Fibroblast of the conjunctiva (primary cell): ENCODE measurements at regions not wholly inside any gene's neighbourhood (a gene's known extent, or its start where the extent isn't known, plus 50 kb on each side); places are given as distances from the start of the nearest gene placed in this dataset.

Source experiments
- DNase-seq: peaks from one replicate; pipeline ENCODE4 v3.0.0-alpha.2; 2010; ENCODE audit warnings: low read depth

DNA sequence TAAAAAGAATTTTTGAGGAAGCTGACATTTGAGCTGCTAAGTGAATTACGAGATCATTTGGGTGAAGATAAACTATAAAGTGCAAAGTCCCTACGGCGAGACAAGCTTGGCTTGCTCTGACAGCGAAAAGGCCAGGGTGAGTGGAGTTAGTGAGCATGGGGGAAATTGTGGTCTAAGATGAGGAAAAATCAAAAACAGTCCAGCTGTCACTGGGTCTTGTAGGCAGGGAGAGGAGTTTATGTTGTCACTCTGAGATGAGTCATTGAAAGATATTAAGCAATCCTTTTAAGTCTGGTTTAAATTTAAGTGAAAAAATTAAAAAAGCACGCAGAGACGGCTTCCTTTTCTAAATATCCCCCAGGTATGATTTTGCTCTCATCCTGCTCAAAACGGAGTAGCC lies 601.9 kb downstream of the MRPL39 start:
- peak; percentile 4 for DNase-seq

DNA sequence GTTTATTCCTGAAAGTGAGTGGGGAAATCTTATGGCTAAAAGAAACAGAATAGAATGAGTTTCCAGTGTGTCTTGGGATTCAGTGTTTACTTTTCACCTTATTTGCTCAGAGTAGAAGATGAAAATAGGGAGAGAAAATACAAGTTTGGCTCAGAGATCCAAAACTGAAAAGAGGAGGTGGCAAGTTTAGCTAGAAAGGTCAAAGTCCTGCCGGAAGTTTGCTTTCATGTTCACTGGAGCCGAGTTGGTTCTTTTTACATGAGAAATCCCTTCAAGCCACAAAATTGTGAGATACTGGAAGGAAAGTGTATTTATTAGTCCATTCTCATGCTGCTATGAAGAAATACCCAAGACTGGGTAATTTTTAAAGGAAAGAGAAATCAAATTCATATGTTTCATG lies 604.6 kb downstream of the MRPL39 start:
- no peak for DNase-seq

DNA sequence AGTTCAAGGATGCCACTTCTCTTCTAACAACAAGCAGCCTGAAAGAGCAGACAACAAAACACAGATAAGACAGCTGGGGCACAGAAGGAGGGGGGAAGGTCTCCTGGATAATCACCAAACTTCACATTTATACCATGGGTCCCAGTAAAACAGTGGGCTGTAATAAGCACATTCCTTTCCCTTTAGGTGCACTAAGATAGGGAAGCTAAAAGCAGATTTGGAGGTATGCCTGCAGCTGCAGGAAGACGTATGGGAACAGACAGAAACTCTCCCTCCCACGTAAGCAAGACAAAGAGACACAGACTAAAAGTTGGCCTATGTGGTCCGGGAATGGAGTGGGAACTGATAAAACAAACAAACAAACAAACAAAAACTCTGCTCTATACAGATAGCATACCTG lies 612.1 kb downstream of the MRPL39 start:
- DNase-seq: no peak

DNA sequence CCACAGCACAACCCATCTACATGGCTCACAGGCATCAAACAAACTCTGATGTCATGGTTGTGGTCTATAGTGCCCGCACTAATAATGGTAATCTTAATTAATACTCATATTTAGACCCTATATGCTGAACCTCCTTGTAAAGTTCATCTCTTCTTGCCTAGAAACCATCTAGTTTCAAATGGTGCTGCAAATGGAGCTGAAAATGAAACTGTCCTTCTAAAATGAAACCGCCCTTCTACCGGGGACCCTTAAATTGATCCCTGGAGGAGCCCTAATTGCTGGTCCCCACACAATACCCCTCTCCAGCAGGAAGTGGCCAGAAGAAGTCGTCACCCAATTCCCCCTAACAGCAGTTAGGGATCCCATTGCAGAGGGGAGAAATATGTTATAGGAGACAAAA lies 612.6 kb downstream of the MRPL39 start:
- DNase-seq: no peak

DNA sequence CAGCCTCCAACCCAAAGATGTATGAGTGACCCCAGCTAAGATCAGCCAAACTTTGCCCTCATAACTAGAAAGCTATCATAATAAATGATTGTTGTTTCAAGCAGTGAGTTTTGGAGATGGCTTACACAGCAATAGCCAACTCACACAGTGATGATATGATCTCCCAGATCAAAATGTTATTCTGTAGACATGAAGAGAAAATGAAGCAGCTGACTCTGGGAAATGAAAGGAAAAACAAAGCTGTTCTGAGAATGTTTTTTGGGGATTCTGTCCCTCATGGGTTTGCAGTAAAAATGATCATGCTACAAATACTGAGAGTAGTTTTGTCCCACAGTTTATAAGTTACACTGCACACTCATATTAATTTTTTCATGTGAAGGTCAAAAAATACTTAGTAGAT lies 617.8 kb downstream of the MRPL39 start:
- DNase-seq: no peak

DNA sequence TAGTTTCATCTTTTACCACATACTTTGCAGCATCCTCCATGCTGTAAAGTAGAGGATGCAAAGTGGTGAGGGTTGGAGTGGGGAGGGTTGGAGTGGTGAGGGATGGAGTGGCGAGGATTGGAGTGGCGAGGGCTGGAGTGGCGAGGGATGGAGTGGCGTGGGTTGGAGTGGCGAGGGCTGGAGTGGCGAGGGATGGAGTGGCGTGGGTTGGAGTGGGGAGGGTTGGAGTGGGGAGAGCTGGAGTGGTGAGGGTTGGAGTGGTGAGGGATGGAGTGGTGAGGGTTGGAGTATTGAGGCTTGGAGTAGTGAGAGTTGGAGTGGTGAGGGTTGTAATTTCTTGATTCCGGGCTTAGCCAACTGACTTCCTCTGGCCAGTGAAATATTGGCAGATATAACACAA lies 618.3 kb downstream of the MRPL39 start:
- DNase-seq: no peak

DNA sequence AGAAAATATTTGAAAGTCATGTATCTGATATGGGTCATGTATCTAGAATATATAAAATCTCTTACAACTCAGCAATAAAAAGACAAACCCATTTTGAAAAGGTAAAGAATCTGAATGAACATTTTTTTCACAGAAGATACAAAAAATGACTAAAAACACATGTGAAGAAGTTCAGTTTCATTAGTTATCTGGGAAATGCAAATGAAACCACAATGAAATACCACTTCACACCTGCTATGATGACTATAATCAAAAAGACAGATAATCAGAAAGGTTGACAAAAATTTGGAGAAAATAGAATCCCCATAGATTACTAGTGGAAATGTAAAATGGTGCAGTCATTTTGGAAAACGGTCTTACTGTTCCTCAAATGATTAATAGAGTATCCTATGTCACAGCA lies 631.0 kb downstream of the MRPL39 start:
- no peak for DNase-seq

DNA sequence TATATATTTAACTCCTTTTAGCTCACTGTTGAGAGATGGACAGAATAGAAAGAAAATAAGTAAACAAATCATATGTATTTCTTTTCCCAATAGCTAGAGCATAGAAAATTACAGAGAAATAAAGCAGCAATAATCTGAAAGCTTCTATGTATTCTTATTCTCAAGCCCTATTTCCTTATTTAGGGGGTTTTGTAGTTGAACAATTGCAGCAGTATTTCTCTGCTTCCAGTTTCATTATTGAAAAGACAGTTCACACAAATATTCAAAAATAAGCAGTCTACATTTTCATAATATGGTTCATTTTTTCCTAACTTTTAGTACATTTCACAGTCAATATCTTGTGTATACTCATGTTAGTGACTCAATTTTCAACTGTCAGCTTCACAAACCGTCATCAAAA lies 638.2 kb downstream of the MRPL39 start:
- DNase-seq: no peak

DNA sequence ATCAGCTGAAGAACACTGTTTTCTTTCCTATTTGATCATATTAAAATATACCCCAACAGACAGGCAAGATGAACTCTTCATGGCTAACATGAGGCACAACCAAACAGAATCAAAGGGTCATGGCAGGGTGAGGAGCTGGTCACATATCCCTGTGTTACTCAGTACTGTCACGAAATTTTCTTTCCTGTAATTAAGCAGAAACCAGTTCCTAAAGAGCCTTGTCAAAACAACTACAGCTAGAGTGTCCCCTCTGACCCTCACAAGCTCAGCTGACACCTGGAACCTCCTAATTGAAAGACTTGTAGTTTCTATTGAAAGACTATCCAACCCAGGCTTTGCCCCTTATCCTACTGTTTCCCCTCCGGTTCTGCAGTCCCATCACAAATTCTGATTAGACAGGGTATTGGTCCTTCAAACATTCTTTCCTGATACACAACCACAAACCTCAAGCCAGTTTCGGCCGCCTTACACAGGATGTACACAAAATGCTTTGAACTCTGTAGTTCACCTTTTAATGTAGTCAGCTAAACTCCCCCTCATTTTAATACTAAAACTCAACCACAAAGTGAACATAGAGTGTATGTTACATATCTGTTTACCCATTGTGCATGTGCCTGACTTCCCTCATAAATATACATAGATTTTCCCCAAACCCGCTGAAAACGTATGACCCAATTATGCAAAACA lies 651.9 kb downstream of the MRPL39 start:
- DNase-seq: no peak

DNA sequence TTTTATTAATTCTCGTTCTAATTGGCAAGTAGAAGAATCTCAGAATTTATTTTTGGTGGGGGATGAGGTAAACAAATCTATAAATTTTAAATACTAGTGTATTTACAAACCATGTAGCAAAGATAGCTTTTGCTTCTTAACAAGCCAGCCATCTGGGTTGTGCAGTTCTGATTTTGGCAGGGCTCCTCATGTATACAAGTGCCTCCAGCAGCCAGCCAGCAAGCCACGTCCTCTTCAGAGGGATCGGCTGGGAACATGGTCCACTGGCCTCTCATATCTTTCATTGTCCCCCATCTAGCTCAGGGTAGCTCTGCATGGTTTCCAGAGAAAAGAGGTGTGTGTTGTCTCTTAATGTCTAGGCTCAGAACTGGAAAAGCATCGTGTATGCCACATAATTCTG lies 659.1 kb downstream of the MRPL39 start:
- no peak for DNase-seq

DNA sequence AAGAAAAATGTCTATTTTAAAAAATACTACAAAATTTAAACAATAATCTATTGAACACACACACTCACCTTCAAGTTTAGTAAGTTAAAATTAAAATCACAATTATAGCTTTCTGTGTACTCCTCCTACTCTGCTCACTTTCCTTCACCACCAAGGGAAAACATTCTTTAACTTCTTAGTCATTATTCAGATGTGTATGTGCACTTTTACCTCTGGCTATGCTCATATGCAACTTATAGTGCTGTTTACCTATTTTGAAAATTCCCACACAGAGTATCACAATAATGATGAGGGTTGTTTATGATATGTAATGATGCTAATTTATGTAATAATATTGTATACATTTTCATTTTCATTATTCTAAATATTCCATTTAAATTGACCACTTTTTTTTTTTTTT lies 661.4 kb downstream of the MRPL39 start:
- DNase-seq: no peak

DNA sequence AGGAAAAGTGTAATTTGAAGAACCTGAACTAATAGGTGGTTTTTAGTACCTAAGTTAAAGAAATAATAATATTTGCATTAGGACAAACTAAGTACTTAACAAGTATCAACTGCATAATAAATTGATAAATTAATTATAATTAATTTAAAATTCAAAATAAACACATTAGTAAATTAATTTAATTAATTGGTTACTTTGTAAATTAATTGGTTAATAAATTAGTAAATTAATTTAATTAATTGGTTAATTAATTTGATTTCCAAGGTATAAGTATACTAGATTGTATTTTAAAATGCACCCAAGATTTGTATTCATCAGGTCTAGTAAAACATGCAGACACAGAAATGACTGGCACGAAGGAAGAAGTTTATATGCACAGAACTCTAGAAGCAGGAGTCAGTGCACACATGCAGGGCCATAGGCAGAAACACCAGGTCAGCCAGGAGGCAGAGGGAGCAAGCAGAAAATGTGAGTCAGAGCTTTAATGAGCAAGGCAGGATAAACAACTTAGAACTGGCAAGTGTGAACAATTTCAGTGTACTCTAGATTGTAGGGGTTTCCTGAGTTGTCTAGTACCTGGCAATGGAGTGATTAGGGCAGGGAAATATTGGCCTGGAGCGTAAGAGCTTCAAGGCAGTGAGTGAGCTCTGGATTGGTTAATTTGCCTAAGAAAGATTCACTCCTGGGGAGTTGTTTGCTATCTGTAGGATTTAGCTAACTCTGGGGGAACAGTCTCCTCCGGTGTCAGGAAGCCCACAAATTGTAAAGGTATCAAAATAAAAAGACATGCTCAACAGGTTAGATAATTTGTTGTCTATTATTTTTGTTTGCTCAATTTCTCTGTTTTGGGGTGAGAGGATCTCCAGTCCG lies 665.7 kb downstream of the MRPL39 start:
- no peak for DNase-seq

DNA sequence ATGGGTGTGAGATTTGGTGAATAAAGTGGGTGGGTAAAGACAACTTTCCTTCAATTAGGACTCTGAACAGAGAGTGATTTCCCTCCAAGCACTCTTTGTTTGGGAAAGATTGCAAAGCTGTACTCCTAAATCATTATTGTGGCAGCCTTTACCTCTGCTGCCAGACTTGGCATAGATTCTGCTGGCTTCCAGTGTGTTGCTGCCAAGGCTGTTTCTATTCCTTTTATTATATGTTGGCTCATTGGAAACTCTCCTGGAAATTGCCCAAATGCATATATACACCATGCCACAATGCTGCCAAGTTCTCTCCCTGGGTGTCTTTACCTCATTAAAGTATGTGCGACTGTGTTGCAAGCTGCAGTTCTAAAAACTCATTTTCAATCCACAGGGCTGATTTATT lies 668.0 kb downstream of the MRPL39 start:
- DNase-seq: no peak

DNA sequence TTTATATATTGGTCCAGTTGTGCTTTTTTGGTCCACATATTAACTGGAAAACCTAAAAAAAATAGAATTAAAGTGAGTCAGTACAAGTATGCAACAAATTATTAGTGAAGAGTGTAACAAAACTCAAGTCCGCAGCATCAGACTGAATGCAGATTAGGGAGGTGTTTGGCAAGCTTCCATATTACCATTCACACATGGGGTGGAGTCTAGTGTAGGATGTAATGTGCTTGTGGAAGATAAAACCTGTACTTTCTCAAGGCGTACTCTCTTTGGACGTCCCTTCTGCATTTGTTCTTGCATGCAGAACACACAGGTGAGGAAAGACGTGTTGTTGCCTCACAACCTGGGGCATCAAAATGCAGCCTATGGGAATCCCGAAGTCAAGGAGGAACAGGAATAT lies 668.7 kb downstream of the MRPL39 start:
- DNase-seq: no peak

DNA sequence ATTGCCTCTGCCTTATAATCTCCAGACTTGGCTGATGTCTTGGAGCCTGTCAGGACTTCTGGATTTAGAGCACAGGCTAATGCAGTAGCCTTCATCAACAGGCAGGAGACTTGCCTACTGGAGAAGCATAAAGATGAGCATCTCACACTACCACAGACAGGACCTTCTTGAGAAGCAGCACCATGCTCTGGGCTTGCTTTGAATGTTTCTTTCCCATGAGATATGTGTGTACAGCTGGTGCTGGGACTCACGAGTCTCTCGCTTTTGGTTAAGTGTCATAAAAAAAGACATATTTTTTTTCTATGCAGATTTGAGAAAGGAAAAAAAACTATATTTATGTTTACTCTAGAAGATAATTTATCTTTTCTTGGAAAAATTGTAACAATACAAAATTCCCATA lies 671.3 kb downstream of the MRPL39 start:
- no peak for DNase-seq

DNA sequence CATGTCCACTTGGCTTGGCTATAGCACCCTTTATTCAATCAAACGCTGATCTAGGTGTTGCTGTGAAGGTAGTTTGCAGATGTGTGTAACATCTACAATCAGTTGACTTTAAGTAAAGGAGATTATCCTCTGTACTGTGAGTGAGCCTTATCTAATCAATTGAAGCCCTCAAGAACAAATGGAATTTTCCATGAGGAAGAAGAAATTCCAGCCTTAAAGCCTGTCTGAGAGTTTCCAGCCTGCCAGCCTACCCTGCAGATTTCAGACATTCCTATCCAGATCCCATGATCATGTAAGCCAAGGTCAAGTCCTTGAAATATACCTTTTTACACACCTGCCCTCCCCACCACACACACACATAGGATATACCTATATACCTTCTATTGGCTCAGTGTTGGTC lies 696.7 kb downstream of the MRPL39 start:
- no peak for DNase-seq

DNA sequence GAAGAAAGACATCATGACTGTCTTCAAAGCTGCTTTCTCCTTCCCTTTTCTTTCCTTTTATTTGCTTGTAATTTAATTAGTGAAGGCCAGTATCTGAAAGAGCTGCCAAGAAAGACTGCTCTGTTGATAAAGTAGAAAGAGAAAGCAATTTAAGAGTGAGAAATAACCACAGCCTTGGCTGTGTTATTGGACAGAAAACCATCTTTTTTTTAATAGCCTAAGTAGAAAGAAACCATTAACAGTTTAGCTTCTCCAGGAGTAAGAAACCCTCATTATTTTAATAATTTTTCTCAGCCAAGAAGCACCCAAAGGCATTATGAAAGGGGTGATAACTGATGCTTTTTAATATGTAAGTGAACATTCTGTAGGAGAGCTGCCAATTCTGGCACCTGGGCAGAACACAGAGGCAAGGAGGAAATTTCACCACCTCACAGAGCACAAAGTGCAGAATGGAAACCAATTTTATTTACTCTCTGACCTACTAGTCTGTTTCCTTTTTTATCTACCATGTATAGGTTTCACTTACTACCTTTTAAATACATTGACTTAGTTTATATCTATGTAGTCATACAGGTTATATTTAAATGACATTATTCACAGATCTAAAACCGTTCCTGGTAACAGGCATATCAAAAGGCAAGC lies 703.2 kb downstream of the MRPL39 start:
- DNase-seq: no peak

DNA sequence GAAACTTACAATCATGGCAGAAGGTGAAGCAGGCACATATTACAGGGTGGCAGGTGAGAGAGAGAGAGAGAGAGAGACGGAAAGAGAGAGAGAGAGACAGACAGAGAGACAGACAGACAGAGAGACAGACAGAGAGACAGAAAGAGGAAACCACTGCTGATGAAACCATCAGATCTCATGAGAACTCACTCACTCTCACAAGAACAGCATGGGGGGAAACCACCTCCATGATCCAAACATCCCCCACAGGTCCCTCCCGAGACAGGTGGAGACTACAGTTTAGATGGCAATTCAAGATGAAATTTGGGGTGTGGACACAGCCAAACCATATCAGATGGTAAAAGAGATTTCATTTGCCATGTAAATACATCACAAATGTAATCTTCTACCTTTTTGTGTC lies 708.1 kb downstream of the MRPL39 start:
- no peak for DNase-seq

DNA sequence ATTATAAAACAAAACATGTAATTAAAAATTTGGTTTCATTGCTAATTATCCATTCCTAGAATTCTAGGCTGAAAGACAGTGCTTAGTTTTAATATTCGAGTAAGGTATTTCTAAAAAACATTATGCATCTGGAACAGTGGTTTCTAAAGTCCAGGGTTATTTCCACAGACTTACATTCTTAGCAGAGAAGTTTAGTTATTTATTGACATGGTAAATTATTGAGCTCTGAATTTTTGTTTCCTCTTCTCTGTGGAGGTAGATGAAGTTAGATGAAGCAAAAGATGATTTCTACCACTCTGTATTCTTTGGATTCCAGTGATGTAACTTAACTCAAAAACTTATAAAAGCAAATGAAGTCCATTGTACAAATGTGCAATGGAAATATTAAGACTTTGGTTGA lies 709.4 kb downstream of the MRPL39 start:
- DNase-seq: no peak

DNA sequence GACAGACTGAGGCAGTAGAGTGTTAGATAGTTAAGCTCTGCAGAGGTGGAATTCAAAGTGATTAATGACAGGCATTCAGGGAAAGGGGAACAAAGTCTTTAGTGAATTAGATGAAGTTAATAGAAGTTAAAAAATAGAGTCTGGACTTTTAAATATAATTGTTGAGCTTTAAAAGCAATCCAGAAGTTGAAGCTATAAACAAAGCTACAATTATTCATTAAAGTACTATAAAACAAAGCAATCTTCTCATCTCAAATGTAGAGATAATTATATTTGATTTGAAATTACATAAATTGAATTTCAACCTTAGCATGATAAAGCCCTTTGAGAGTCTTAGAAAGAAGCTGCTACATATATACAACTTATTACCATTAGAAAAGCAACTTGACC lies 710.6 kb downstream of the MRPL39 start:
- no peak for DNase-seq

DNA sequence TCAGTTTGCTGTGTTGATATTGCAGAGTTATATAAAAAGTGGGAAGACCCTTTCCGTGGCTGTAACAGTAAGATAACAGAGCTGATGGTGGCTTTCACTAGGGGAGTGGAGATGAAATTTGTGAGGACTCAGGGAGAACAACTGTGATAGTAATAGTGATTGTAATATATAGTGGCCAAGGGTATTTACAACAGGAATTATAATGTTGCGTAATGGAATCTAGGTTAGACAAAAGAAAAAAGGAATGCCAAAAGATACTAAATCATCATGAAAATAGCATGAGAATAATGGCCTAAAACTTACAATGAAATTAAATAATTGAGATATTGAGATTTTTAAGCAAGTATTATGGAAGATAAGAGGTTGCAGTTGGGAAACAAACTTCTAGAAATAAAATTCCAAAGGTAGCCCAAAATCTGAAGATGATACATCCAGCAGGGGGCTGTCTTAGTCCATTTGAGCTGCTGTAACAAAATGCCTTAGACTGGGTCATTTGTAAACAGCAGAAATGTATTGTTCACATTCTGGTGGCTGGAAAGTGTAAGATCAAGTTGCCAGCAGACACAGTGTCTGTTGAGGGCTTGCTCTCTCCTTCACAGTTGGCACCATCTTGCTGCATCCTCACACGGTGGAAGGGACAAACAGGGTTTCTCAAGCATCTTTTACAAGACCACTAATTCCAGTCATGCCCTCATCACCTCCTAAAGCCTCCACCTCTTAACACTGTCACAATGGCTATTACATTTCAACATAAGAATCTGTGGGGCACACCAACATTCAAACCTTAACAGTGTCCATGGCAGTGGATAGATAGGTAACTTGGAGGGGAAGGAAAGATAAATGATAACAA lies 711.2 kb downstream of the MRPL39 start:
- no peak for DNase-seq

DNA sequence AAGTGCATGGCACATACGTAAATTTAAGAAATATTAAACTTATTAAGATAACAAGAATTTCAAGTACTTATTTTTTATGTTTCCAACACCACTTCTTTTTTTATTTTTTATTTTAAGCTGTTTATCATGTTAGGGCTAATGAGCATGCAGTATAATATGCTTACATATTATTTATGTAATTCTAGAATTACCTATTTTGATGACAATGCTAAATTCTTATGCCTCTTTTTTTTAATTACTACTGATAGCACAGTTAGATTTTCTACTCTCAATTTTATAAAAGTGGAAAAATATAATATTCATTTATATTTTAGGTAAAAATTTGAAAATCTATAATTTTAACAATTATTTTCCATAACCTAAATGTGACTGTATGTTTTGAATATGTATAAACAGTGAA lies 713.0 kb downstream of the MRPL39 start:
- DNase-seq: no peak
